22Rv1 (cell line): ENCODE measurements at regions not wholly inside any gene's neighbourhood (a gene's known extent, or its start where the extent isn't known, plus 50 kb on each side); places are given as distances from the start of the nearest gene placed in this dataset.

Experiments
- H3K27ac ChIP-seq: fragments of 450-650 bp; 2 replicates; pipeline ENCODE4 v1.5.1; 2017
- ZFX ChIP-seq: fragments of 450-650 bp; IDR thresholded peaks from 2 replicates; pipeline ENCODE4 v1.6.1; 2017; ENCODE audit warnings: antibody characterized with exemption, borderline replicate concordance
- TF ChIP-seq, protein P1 (sequence below): fragments of 450-650 bp; IDR thresholded peaks from 2 replicates; pipeline ENCODE4 v1.5.1; 2017; ENCODE audit warnings: mild to moderate bottlenecking

- no peak for TF ChIP-seq ZFX
- TF ChIP-seq, protein P1, sequence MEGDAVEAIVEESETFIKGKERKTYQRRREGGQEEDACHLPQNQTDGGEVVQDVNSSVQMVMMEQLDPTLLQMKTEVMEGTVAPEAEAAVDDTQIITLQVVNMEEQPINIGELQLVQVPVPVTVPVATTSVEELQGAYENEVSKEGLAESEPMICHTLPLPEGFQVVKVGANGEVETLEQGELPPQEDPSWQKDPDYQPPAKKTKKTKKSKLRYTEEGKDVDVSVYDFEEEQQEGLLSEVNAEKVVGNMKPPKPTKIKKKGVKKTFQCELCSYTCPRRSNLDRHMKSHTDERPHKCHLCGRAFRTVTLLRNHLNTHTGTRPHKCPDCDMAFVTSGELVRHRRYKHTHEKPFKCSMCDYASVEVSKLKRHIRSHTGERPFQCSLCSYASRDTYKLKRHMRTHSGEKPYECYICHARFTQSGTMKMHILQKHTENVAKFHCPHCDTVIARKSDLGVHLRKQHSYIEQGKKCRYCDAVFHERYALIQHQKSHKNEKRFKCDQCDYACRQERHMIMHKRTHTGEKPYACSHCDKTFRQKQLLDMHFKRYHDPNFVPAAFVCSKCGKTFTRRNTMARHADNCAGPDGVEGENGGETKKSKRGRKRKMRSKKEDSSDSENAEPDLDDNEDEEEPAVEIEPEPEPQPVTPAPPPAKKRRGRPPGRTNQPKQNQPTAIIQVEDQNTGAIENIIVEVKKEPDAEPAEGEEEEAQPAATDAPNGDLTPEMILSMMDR, result no peak
These were observed 113.7 kb upstream of the RBMS3 start for GRCh38 chr3:29167180-29167579.

GRCh38 chr3:29168081-29168480, 112.8 kb upstream of the RBMS3 start:
- H3K27ac ChIP-seq, result no peak overlapping the region
- TF ChIP-seq, protein P1, result no peak
- TF ChIP-seq ZFX, result no peak

More at GRCh38 chr3:29167180-29167579, 113.7 kb upstream of the RBMS3 start:
- no peak overlapping the region for H3K27ac ChIP-seq

DNA sequence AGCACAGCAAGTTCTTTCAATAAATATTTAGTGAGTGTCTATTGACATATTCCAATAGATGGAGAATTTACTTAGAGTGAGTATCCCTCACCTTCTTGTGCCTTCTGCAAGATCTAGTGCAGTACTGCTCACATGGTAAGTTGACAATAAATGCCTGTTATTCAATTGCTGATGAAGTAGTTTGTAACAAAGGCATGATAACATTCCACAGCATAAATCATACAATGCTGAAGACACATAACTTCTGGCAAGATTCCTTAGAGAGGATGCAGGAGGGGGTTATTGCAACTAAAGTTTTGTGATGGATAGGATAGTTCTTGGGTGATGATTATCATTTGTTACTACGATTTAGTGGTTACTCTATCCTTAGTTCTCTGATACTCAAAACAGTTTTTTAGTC, 112.2 kb upstream of the RBMS3 start:
- H3K27ac ChIP-seq, result no peak overlapping the region
- TF ChIP-seq ZFX, result no peak
- TF ChIP-seq, protein P1, result no peak

GRCh38 chr3:29169451-29169850, 111.4 kb upstream of the RBMS3 start:
- TF ChIP-seq ZFX, result no peak
- TF ChIP-seq, protein P1, result no peak
- H3K27ac ChIP-seq, result no peak overlapping the region

- H3K27ac ChIP-seq, result no peak overlapping the region
- TF ChIP-seq ZFX, result no peak
- TF ChIP-seq, protein P1, result no peak
These were observed 109.6 kb upstream of the RBMS3 start for GRCh38 chr3:29171043-29171990.

GRCh38 chr3:29176501-29176900, 104.4 kb upstream of the RBMS3 start:
- H3K27ac ChIP-seq, result no peak overlapping the region
- TF ChIP-seq, protein P1, result no peak
- no peak for TF ChIP-seq ZFX
